GM12878 (cell line): ENCODE measurements at regions not wholly inside any gene's neighbourhood (a gene's known extent, or its start where the extent isn't known, plus 50 kb on each side); places are given as distances from the start of the nearest gene placed in this dataset.

Source experiments
- ATAC-seq: fragments of 200-7000 bp; cut with Tn5 transposase; 3 replicates; pipeline ENCODE4 v1.9.1; 2020; ENCODE audit warnings: mild to moderate bottlenecking, moderate library complexity
- BruUV-seq: library from RNA; stranded (reverse); fragments of 400-500 nt; replicated peaks from 2 replicates; lab custom pipeline; 2021; lab: Mats Ljungman, UMichigan
- CTCF ChIA-PET: fragments of 300-600 bp; sonication (Branson Sonifier 250); formaldehyde crosslinking; extraction: SDS; loops from one replicate; lab custom pipeline; 2021; ENCODE audit warnings: inconsistent platforms; lab: Yijun Ruan, JAX
- POLR2A ChIA-PET: fragments of 350-600 bp; formaldehyde crosslinking; extraction: SDS; loops from one replicate; lab custom pipeline; 2021; ENCODE audit warnings: inconsistent platforms; lab: Charles Lee
- RAD21 ChIA-PET: fragments of 300-600 bp; sonication (Branson Sonifier 250); formaldehyde crosslinking; loops from one replicate; lab custom pipeline; 2023; ENCODE audit warnings: antibody characterized with exemption; ENCODE audit not compliant: unreplicated experiment; lab: Charles Lee
- SMC1A ChIA-PET: fragments of 300-600 bp; sonication (Branson Sonifier 250); formaldehyde crosslinking; loops from one replicate; lab custom pipeline; 2023; ENCODE audit not compliant: unreplicated experiment, uncharacterized antibody; lab: Charles Lee
- DNase-seq: peaks from one replicate; pipeline ENCODE4 v3.0.0-alpha.2; 2011; ENCODE audit warnings: low read depth, low spot score
- FAIRE-seq: peaks from 3 replicates; lab custom pipeline; 2011; peaks lifted over from hg19 to GRCh38; lab: Jason Lieb, UNC
- H2AFZ ChIP-seq: 2 replicates; pipeline ENCODE4 v1.6.0; 2011; ENCODE audit warnings: low read depth, low read length, control low read depth; ENCODE audit not compliant: control insufficient read depth
- H3K27ac ChIP-seq: 2 replicates; pipeline ENCODE4 v1.5.1; 2011; ENCODE audit warnings: control low read depth; ENCODE audit not compliant: control insufficient read depth, insufficient read depth
- H3K27me3 ChIP-seq, 2 experiments: replicated peaks in 1 of 2; 2 replicates each; pipeline versions ENCODE4 v1.6.0 to v1.6.1; 2011; ENCODE audit warnings: low read length in 1 of 2; ENCODE audit not compliant: control insufficient read depth in 2 of 2, insufficient read depth in 2 of 2
- H3K36me3 ChIP-seq, 2 experiments: 2 replicates each; pipeline ENCODE4 v1.5.1; 2011; ENCODE audit warnings: low read length in 1 of 2; ENCODE audit not compliant: control insufficient read depth in 2 of 2, insufficient read depth in 2 of 2
- H3K4me1 ChIP-seq: 2 replicates; pipeline ENCODE4 v1.6.1; 2011; ENCODE audit warnings: mild to moderate bottlenecking, low read length, moderate library complexity, mixed read lengths; ENCODE audit not compliant: control insufficient read depth, insufficient read depth
- H3K4me2 ChIP-seq: 2 replicates; pipeline ENCODE4 v1.6.0; 2011; ENCODE audit warnings: control low read depth; ENCODE audit not compliant: control insufficient read depth, insufficient read depth
- H3K4me3 ChIP-seq: fragments of 200-600 bp; sonication (generic); 2 replicates; pipeline ENCODE4 v1.5.1; 2016
- H3K79me2 ChIP-seq: 2 replicates; pipeline ENCODE4 v1.6.0; 2011; ENCODE audit warnings: low read length; ENCODE audit not compliant: control insufficient read depth, insufficient read depth
- H3K9ac ChIP-seq: 2 replicates; pipeline ENCODE4 v1.8.0; 2011; ENCODE audit warnings: low read length, control low read depth, mixed read lengths; ENCODE audit not compliant: control insufficient read depth, insufficient read depth
- H3K9me3 ChIP-seq: replicated peaks from 3 replicates; pipeline ENCODE4 v1.5.1; 2011; ENCODE audit warnings: mild to moderate bottlenecking, low read length; ENCODE audit not compliant: control insufficient read depth, insufficient read depth
- H4K20me1 ChIP-seq: 2 replicates; pipeline ENCODE4 v1.6.0; 2011; ENCODE audit not compliant: control insufficient read depth, insufficient read depth
- ASH2L ChIP-seq: fragments of 300-600, 200-600 bp; sonication (generic); IDR thresholded peaks from 2 replicates; pipeline ENCODE4 v1.6.1; 2017; ENCODE audit warnings: low read depth, mild to moderate bottlenecking, borderline replicate concordance
- BHLHE40 ChIP-seq, 2 experiments: fragments of 450-650 bp in 1 of 2; IDR thresholded peaks; 2 replicates each; pipeline ENCODE4 v1.6.1; 2011 to 2017; ENCODE audit warnings: low read depth in 2 of 2, borderline replicate concordance in 1 of 2, improper control_type of control experiment in 1 of 2, low read length in 1 of 2, mild to moderate bottlenecking in 1 of 2
- BMI1 ChIP-seq: fragments of 450-650 bp; IDR thresholded peaks from 2 replicates; pipeline ENCODE4 v1.6.1; 2016; ENCODE audit warnings: mild to moderate bottlenecking, moderate library complexity, borderline replicate concordance
- IKZF1 ChIP-seq: fragments of 450-650 bp; conservative IDR thresholded peaks from 2 replicates; pipeline ENCODE4 v1.6.1; 2017; ENCODE audit warnings: antibody characterized with exemption, mild to moderate bottlenecking
- MTA3 ChIP-seq: IDR thresholded peaks from 2 replicates; pipeline ENCODE4 v1.6.1; 2012; ENCODE audit warnings: low read length, inconsistent platforms, borderline replicate concordance
- NR2C1 ChIP-seq: fragments of 450-650 bp; IDR thresholded peaks from 2 replicates; pipeline ENCODE4 v1.6.1; 2017; ENCODE audit warnings: antibody characterized with exemption, mild to moderate bottlenecking, moderate library complexity
- POLR2AphosphoS5 ChIP-seq: IDR thresholded peaks from 2 replicates; pipeline ENCODE4 v1.6.1; 2011; ENCODE audit warnings: mild to moderate bottlenecking, low read length, inconsistent platforms
- RB1 ChIP-seq: fragments of 450-650 bp; formaldehyde crosslinking; IDR thresholded peaks from 2 replicates; pipeline ENCODE4 v1.6.1; 2017; ENCODE audit warnings: mild to moderate bottlenecking, borderline replicate concordance
- RCOR1 ChIP-seq: conservative IDR thresholded peaks from 2 replicates; pipeline ENCODE4 v1.6.1; 2012; ENCODE audit warnings: low read depth, low read length, improper control_type of control experiment
- ZZZ3 ChIP-seq: IDR thresholded peaks from 2 replicates; pipeline ENCODE4 v1.6.1; 2011; ENCODE audit warnings: low read depth; ENCODE audit not compliant: control insufficient read depth, insufficient read length
- WGBS: methylation state at CpG from one replicate; pipeline ENCODE4 v1.1.6; 2016; ENCODE audit warnings: low lambda C conversion rate; ENCODE audit not compliant: insufficient replicate concordance, insufficient coverage; ENCODE audit errors: missing lambda C conversion rate; 5-methylcytosine and 5-hydroxymethylcytosine counted together
- in situ Hi-C: fragments of 300-500 bp; cut with MboI; formaldehyde crosslinking; loops from 9 replicates; pipeline ENCODE4 v1.14.3; 2018; ENCODE audit warnings: mixed read lengths
- intact Hi-C: fragments of 100-400 bp; cut with micrococcal nuclease; formaldehyde crosslinking; loops from one replicate; pipeline ENCODE4 v1.14.2; 2022; ENCODE audit not compliant: unreplicated experiment
- TF ChIP-seq, protein P1 (sequence below): fragments of 150-350 bp; IDR thresholded peaks from 2 replicates; pipeline ENCODE4 v1.6.1; 2014; ENCODE audit warnings: mild to moderate bottlenecking, low read depth, low read length
- TF ChIP-seq, protein P2 (sequence below): IDR thresholded peaks from 2 replicates; pipeline ENCODE4 v1.6.1; 2011; ENCODE audit warnings: mild to moderate bottlenecking, low read depth, low read length, moderate library complexity; ENCODE audit not compliant: insufficient replicate concordance
- TF ChIP-seq, protein P3 (sequence below): fragments of 450-650 bp; formaldehyde crosslinking; IDR thresholded peaks from 2 replicates; pipeline ENCODE4 v1.5.0; 2022; ENCODE audit warnings: mild to moderate bottlenecking, missing genetic modification characterization
- TF ChIP-seq, protein P4 (sequence below): fragments of 450-650 bp; formaldehyde crosslinking; IDR thresholded peaks from 2 replicates; pipeline ENCODE4 v1.4.0; 2020; ENCODE audit warnings: mild to moderate bottlenecking, moderate library complexity

DNA sequence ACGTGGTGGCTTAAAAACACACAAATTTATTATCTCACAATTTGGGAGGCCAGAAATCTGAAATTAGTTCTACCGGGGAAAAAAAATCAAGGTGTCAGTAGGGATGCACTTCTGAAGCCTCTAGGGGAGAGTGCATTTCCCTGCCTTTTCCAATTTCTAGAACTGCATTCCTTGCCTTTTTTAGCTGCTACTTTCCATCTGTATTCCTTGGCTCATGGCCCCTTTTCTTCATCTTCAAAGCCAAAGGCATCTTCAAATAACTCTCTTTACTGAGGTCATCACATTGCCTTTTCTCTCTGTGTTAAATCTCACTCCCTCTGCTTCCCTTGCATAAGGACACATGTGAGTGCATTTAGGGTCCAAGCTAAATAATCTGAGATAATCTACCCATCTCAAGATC lies 69.5 kb upstream of the NEO1 start:
- Histone ChIP-seq H3K36me3 (no peaks in the 10 kb centered on the region), H3K4me3 (no peak overlapping the region), H3K4me1 (no peaks in the 10 kb centered on the region), H3K9ac (no peak overlapping the region), H3K4me2 (no peak overlapping the region), H4K20me1 (no peaks in the 10 kb centered on the region), H3K79me2 (no peaks in the 10 kb centered on the region), H3K9me3 (no peaks in the 10 kb centered on the region), H2AFZ (no peak overlapping the region), H3K27me3 (peaks cover 0 to 2% of the 10 kb centered on the region in 2 experiments; a peak in 1 of 4 replicates), H3K27ac (no peak overlapping the region)
- CTCF ChIA-PET = interaction anchor here (0.5 kb wide), 1 partner anchor 271 kb away, joined by 3 read pairs; no protein-coding TSS in a partner anchor
- no peak for DNase-seq
- SMC1A ChIA-PET = interaction anchor here (0.6 kb wide), 1 partner anchor 491 kb away, joined by 3 read pairs; no protein-coding TSS in a partner anchor
- TF ChIP-seq RB1 (no peak), ZZZ3 (no peak), ASH2L (no peak), NR2C1 (no peak), POLR2AphosphoS5 (no peak), RCOR1 (no peak), IKZF1 (no peak), MTA3 (no peak), BMI1 (no peak), BHLHE40 (IDR thresholded peaks at IDR 0.05; ENCODE audit: borderline replicate concordance in 1 of 2, low read depth in 2 of 2, low read length in 1 of 2) (no peak)
- TF ChIP-seq, protein P1, sequence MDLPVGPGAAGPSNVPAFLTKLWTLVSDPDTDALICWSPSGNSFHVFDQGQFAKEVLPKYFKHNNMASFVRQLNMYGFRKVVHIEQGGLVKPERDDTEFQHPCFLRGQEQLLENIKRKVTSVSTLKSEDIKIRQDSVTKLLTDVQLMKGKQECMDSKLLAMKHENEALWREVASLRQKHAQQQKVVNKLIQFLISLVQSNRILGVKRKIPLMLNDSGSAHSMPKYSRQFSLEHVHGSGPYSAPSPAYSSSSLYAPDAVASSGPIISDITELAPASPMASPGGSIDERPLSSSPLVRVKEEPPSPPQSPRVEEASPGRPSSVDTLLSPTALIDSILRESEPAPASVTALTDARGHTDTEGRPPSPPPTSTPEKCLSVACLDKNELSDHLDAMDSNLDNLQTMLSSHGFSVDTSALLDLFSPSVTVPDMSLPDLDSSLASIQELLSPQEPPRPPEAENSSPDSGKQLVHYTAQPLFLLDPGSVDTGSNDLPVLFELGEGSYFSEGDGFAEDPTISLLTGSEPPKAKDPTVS = no peak
- TF ChIP-seq, protein P2, sequence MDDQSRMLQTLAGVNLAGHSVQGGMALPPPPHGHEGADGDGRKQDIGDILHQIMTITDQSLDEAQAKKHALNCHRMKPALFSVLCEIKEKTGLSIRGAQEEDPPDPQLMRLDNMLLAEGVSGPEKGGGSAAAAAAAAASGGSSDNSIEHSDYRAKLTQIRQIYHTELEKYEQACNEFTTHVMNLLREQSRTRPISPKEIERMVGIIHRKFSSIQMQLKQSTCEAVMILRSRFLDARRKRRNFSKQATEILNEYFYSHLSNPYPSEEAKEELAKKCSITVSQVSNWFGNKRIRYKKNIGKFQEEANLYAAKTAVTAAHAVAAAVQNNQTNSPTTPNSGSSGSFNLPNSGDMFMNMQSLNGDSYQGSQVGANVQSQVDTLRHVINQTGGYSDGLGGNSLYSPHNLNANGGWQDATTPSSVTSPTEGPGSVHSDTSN = no peak
- TF ChIP-seq, protein P3, sequence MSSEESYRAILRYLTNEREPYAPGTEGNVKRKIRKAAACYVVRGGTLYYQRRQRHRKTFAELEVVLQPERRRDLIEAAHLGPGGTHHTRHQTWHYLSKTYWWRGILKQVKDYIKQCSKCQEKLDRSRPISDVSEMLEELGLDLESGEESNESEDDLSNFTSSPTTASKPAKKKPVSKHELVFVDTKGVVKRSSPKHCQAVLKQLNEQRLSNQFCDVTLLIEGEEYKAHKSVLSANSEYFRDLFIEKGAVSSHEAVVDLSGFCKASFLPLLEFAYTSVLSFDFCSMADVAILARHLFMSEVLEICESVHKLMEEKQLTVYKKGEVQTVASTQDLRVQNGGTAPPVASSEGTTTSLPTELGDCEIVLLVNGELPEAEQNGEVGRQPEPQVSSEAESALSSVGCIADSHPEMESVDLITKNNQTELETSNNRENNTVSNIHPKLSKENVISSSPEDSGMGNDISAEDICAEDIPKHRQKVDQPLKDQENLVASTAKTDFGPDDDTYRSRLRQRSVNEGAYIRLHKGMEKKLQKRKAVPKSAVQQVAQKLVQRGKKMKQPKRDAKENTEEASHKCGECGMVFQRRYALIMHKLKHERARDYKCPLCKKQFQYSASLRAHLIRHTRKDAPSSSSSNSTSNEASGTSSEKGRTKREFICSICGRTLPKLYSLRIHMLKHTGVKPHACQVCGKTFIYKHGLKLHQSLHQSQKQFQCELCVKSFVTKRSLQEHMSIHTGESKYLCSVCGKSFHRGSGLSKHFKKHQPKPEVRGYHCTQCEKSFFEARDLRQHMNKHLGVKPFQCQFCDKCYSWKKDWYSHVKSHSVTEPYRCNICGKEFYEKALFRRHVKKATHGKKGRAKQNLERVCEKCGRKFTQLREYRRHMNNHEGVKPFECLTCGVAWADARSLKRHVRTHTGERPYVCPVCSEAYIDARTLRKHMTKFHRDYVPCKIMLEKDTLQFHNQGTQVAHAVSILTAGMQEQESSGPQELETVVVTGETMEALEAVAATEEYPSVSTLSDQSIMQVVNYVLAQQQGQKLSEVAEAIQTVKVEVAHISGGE (CRISPR knock-in tag) = no peak
- TF ChIP-seq, protein P4, sequence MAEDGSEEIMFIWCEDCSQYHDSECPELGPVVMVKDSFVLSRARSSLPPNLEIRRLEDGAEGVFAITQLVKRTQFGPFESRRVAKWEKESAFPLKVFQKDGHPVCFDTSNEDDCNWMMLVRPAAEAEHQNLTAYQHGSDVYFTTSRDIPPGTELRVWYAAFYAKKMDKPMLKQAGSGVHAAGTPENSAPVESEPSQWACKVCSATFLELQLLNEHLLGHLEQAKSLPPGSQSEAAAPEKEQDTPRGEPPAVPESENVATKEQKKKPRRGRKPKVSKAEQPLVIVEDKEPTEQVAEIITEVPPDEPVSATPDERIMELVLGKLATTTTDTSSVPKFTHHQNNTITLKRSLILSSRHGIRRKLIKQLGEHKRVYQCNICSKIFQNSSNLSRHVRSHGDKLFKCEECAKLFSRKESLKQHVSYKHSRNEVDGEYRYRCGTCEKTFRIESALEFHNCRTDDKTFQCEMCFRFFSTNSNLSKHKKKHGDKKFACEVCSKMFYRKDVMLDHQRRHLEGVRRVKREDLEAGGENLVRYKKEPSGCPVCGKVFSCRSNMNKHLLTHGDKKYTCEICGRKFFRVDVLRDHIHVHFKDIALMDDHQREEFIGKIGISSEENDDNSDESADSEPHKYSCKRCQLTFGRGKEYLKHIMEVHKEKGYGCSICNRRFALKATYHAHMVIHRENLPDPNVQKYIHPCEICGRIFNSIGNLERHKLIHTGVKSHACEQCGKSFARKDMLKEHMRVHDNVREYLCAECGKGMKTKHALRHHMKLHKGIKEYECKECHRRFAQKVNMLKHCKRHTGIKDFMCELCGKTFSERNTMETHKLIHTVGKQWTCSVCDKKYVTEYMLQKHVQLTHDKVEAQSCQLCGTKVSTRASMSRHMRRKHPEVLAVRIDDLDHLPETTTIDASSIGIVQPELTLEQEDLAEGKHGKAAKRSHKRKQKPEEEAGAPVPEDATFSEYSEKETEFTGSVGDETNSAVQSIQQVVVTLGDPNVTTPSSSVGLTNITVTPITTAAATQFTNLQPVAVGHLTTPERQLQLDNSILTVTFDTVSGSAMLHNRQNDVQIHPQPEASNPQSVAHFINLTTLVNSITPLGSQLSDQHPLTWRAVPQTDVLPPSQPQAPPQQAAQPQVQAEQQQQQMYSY (CRISPR knock-in tag) = no peak
- 44% methylated on average over 2 of the region's 2 CpGs for WGBS
- POLR2A ChIA-PET = no interaction called here
- RAD21 ChIA-PET = no interaction called here
- BruUV-seq = no TSS peak
- FAIRE-seq = no peak
- intact Hi-C loops (no loop called here), in situ Hi-C loops (no loop called here)
- no peak for ATAC-seq
